H54 (cell line): ENCODE measurements at regions not wholly inside any gene's neighbourhood (a gene's known extent, or its start where the extent isn't known, plus 50 kb on each side); places are given as distances from the start of the nearest gene placed in this dataset.

ENCODE experiments used
- DNase-seq: peaks from one replicate; pipeline ENCODE4 v3.0.0; 2011; ENCODE audit warnings: low spot score, mixed read lengths; ENCODE audit not compliant: insufficient read length
- FAIRE-seq: peaks from 3 replicates; lab custom pipeline; 2011; peaks lifted over from hg19 to GRCh38; lab: Jason Lieb, UNC
- POLR2A ChIP-seq: IDR thresholded peaks from 2 replicates; pipeline ENCODE4 v1.6.1; 2011; ENCODE audit warnings: low read depth, mild to moderate bottlenecking, low read length

DNA sequence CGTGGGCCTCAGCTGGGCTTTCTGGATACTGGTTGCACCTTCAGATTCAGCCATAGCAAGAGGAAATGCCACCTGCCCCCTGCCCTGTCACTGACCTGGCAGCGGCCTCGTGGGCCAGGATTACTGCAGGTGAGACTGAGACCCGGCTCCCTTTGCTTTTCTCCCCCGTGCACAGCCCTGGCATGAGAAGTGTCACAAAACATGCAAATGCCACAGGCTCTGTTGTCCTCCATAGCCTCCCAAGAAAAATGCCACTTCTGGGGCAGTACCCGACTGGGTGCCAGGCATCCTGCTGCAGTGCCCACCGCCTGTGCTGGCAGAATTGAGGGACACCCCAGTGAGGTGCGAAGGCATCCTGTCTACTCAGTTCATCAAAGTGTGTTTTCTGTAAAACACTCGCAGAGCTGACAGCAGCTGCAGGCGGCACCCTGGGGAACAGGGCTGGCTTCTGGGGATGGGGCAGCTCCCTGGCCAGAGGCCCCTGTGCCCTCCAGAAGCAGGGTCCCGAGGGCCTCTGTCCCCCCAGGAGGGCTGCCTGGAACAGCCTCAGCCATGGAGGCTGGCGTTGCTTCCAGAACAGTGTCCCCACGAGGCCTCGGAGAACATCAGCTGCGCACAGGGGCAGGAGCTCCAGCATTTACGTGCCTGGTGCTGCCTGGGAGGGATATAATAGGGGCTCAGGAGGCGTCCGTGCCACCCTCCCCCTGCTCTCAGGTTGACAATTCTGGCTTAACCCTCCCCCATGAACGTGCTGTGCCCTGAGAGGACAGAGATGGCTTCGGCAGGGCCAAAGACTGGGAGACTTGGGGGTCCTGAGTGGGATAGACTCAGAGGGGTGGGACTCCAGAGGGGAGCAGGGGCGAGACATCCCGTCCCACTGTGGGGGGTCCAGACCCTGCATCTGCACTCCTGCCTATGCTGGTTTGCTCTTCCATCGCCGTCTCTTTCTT, 99.5 kb upstream of the NKX1-1 start:
- FAIRE-seq (no peak), DNase-seq (no peak)
- no peak for TF ChIP-seq POLR2A

DNA sequence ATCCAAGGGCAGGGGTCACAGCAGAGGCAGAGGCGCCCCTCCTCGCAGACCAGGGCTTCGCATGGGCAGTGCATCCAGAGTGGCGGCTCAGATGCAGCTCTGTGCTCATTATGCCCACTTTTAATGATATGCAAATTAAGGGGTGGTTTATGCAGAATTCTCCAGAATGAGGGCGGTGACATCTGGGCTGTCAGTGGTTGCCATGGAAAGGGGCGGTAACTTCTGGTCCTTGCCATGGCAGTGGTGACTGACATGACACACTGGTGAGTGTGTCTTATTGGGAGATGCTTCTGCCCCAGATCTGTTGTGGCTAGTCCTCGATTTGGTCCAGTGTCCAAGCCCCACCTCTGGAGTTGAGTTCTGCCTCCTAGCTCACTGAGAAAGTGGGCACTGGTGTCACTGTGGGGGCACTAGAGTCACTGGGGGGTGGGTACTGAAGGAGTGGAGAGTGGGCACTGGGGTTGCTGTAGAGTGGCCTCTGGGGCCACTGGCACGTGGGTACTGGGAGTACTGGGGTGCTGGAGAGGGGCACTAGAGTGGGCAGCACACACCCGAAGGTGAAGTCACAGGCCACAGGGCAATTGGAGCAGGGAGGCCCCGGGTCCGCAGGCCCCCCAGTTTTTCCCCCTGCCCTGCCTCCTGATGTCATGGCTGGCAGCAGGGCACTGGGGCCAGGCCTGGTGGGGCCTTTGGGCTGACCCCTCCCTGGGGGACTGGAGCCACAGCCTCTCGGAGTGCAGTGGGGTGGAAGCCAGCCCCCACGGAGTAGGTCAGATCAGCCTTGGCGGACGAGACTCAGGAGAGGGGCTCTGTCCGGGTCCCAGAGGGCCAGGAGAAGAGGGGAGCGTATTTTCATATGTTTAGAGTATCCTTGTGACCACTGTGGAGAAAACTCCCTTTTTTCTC, 98.6 kb upstream of the NKX1-1 start:
- TF ChIP-seq POLR2A, result no peak
- DNase-seq, result no peak
- FAIRE-seq, result no peak

DNA sequence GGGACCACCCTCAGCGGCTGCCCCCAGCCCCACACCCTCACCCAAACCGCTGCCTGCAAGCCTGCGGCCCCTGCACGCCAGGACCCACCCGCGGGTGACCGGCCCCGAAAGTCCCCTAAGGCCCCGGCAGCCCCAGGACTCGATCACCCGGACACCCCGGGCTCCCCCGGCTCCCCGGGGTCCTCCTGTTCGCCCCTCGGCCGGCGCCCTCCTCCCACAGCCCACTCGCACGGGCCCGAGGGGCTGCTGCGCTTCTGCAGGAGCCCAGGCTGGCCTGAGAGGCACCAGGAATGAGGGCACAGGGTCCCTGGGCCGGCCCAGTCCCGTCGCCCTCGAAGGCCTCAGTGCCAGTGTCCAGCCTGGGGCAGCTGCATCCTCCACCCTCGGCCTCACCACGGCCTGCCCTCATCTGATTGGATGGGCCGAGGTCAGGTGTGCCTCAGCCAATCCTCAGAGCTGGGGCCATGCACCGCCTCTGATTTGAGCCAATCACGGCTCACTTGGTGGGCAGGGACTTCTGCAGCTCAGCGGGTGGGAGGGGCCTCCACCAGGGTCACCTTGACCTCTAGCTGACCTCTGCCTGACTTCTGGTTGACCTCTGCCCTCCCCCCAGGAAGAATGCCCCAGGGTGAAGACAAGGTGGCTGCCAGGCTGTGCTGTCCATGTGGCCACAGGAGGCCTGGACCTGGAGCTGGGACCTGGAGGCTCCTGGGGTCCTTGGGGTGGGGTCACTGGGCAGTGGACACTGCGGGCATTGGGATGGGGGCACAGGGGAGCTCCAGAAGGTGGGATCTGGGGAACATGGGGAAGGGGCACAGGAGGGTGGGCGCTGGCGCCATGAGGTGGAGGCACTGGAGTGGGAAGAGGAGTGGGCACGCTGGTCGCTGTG, 97.6 kb upstream of the NKX1-1 start:
- TF ChIP-seq POLR2A, result no peak
- no peak for FAIRE-seq
- no peak for DNase-seq

DNA sequence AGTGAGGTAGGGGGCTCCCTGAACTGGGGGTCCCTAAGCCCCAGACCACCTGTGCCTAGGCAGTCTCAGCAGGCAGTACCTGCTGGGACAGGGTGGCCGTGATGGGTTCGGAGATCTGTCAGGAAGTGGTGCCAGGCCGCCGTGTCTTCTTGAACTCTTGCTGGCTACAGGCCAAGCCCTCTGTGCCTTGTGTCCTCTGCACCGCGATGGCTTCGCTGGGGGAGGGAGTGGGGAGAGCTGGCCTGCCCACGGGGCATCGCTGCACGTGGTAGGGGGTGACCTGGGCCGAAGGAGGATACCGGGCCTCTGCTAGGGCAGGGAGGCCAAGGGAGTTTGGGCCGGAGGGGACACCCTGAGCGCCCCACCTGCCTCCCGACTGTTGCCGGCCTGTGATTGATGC, 96.7 kb upstream of the NKX1-1 start:
- DNase-seq (no peak), FAIRE-seq (no peak)
- no peak for TF ChIP-seq POLR2A

DNA sequence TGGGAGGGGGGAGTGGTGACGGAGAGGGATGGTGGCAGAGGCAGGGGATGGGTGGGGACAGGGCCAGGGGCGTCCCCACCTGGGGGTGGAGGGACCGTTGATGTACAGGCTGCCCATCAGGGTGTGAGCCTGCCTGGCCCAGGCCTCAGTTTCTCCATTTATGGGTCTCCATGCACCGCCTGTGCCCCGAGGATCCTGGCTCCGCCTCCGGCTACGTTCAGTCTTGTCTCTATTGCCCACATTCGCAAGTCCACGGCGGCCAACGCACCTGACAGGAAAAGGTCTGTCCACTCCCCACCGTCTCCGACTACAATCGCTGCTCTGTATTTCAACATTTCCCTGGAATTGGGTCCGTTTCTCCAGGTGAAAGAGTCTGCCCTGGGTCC, 96.3 kb upstream of the NKX1-1 start:
- FAIRE-seq, result no peak
- TF ChIP-seq POLR2A, result no peak
- DNase-seq, result no peak

DNA sequence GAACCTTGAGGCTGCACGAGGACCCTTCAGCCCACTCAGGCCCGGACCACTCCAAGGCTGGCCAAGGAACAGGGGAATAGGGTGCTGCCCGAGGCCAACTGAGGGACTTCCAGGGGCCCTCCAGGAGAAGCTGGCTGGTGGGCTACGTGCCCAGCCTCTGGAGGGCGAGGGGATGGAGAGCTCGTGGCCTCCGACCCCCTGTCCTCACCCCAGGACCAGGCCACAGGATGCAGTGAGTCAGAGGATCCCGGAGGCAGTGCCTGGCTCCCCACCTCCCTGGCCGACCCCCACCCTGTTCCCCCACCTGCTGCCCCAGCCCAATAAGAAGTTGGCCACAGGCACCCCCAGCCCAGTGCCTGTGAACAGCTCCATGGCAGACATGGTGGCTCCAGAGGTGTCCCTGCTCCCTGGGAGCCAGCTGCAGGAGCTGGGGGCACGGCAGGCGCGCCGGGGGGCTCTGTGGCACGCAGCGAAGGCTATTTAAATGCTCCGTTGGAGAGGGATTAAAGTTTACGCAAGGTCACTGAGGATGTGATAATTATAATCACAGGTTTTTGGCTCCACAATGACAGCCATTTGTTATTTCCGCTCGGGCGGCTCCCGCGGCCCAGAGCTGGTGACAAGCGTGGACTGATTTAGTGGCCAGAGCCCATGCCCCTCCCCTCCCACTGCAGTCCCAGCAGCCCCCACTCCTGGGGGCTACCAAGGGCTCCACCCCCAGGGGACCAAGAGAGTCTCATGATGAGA, 95.7 kb upstream of the NKX1-1 start:
- no peak for FAIRE-seq
- no peak for DNase-seq
- TF ChIP-seq POLR2A, result no peak

DNA sequence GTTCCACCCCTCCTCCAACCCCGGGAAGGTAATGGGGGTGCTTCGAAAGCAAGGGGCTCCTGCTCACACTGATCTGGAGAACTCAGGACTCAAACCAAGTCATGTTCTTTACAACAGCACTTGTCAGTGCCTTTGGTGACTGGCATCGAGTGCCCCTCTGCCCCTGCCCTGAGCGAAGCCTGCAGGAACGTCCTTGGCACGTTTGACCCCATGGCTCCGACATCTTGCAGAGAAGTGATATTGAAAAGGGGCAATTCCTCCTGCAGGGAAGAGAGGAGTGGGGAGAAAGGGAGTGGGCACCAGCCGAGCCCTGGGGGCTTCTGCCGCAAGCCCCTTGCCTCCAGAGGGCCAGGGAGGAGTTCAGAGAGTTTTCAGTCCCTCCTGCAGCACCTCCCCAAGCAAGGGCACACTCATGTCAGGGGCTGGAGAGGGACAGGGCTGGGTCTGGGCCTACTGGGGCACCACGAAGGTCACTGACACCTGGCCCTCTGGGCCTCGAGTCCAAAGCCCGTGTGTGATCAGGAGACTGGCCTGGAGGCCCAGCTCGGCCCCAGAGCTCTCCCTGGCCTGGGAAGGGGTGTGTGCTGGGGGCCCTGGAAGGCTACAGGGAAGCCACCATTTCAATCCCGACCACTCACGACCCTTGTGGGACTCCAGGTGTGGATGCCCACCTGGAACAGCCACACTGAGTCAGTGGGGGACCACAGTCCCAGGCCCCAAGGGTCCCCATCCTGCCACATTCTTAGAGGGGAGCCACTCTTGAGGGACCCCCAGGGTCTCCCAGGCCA, 94.9 kb upstream of the NKX1-1 start:
- FAIRE-seq (no peak), DNase-seq (no peak)
- no peak for TF ChIP-seq POLR2A

DNA sequence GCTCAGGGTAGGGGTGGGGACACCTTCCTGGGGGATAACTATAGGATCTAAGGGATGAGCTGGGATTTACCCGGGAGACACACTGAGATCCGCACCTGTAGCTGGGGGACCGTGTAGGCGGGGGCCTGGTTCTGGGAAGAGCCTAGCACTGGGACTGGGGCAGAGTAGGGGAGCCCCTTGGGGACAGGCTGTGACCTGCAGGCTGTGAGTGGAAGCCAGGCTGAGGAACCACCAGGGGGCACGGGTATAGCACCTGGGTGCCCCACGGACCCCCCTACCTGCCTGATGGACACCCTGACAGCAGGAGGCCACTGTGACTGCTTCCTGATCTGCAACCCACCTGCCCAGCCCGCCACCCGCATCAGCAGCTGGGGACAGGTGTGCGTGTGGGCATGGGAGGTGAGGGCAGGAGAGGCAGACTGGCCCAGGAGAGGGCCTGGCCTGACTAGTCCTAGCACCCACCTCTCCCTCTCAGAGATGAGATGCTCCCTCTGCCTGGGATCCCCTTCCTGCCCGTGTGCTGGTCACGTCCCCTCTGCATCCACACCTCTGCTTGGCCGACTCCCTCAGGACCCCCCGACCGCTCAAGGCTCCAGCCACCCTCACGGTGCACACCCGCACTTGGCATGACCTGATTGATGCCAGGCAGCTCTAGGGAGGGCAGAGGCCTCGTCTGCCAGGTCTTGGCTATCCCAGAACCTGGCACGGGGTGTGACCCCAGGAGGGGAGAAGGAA, 94.2 kb upstream of the NKX1-1 start:
- FAIRE-seq (no peak), DNase-seq (no peak)
- TF ChIP-seq POLR2A, result no peak

DNA sequence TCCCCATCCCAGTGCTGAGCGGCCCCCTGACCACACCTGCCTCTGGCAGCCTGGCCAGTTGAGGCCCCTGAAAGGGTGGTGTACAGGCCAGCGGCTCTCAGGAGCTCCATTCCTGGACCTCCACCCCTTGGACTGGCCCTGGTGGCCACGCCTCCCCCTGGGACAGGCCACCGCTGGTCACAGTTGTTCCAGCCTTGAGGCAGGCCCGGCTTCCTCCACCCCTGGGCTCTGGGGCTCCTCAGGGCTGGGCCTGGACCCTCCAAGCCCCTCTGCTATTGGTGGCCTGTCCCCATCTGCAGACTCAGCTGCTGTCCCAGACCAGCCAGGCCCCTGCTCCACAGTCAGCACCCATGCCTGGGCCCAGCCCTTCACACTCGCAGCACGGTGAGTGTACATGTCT, 93.2 kb upstream of the NKX1-1 start:
- no peak for TF ChIP-seq POLR2A
- DNase-seq, result no peak
- FAIRE-seq, result no peak

DNA sequence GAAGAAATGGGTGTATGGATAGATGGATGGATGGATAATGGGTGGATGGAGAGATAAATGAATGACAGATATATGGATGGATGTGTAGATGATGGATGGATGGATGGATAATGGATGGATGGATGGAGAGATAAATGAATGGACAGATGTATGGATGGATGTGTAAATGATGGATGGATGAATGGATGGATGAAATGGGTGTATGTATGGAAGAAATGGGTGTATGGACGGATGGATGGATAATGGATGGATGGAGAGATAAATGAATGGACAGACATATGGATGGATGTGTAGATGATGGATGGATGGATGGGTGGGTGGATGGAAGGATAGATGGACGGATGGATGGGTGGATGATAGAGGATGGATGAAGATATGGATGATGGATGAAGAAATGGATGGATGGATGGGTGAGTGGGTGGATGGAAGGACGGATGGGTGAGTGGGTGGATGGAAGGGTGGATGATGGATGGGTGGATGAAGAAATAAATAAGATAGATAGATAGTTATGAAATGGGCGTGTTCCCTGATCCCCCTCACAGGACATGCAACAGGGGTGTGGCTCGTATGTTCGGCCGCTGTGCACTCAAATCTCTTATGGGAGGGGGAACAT, 91.1 kb upstream of the NKX1-1 start:
- DNase-seq (no peak), FAIRE-seq (no peak)
- no peak for TF ChIP-seq POLR2A

DNA sequence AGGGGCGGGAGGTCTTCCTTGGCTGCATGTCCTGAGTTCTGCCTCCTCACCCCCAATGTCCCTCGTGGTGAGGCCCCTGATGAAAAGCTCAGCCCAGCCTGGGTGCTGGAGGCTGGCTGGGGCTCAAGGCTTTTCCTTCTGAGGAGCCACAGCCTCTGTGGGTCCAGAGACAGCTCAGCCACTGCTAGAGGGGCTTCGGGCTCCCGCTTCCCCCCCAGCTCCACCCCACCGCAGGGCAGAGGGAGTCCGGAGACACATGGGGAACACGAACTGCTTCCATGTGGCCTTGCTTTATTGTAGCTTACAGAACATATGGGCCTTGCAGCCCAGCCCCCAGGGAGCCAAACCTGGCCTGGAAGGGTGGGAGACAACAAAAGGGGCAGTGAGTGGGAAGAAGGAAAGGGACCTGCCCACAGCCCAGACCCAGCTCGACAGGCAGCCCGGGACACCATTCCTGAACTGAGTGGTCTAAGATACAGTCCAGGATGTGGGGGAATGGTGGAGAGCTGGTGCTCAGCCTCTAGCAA, 89.9 kb upstream of the NKX1-1 start:
- TF ChIP-seq POLR2A, result no peak
- no peak for DNase-seq
- no peak for FAIRE-seq
